OCI-LY3 (cell line): ENCODE measurements at regions not wholly inside any gene's neighbourhood (a gene's known extent, or its start where the extent isn't known, plus 50 kb on each side); places are given as distances from the start of the nearest gene placed in this dataset.

Experiments
- H2AFZ ChIP-seq: fragments of 200-600, 300-600 bp; shearing (Covaris generic); 2 replicates; pipeline ENCODE4 v1.6.0; 2014; ENCODE audit warnings: antibody characterized with exemption, low read depth, low read length
- H3K27ac ChIP-seq: fragments of 200-600, 300-600 bp; sonication (generic); 2 replicates; pipeline ENCODE4 v1.5.1; 2014; ENCODE audit warnings: mild to moderate bottlenecking, low read length, moderate library complexity, mixed read lengths
- H3K27me3 ChIP-seq: fragments of 200-600, 300-600 bp; sonication (generic); 2 replicates; pipeline ENCODE4 v1.6.1; 2014; ENCODE audit warnings: low read depth, low read length, mixed read lengths
- H3K36me3 ChIP-seq: fragments of 200-600, 300-600 bp; sonication (generic); replicated peaks from 2 replicates; pipeline ENCODE3; 2014; ENCODE audit warnings: low read depth, low read length, mixed read lengths
- H3K4me1 ChIP-seq: fragments of 300-600, 200-600 bp; sonication (generic); 2 replicates; pipeline ENCODE4 v1.6.1; 2014; ENCODE audit warnings: low read length, mixed read lengths
- H3K4me2 ChIP-seq: fragments of 200-600, 300-600 bp; sonication (generic); 2 replicates; pipeline ENCODE4 v1.6.1; 2014; ENCODE audit warnings: low read length, mixed read lengths
- H3K4me3 ChIP-seq: fragments of 300-600, 200-600 bp; sonication (generic); 2 replicates; pipeline ENCODE4 v1.5.1; 2014; ENCODE audit warnings: antibody characterized with exemption, mild to moderate bottlenecking, low read length, moderate library complexity
- H3K79me2 ChIP-seq: fragments of 300-600, 200-600 bp; shearing (Covaris generic); 2 replicates; pipeline ENCODE4 v1.6.1; 2014; ENCODE audit warnings: mild to moderate bottlenecking, low read length, mixed read lengths
- H3K9ac ChIP-seq: fragments of 300-600, 200-600 bp; shearing (Covaris generic); 2 replicates; pipeline ENCODE4 v1.6.0; 2014; ENCODE audit warnings: mild to moderate bottlenecking, low read length, moderate library complexity
- H3K9me3 ChIP-seq: fragments of 200-600, 300-600 bp; shearing (Covaris generic); 2 replicates; pipeline ENCODE4 v1.6.1; 2014; ENCODE audit warnings: low read length, mixed read lengths; ENCODE audit not compliant: insufficient read depth
- H4K20me1 ChIP-seq: fragments of 200-600, 300-600 bp; sonication (generic); 2 replicates; pipeline ENCODE4 v1.6.1; 2016; ENCODE audit warnings: low read length, mixed read lengths; ENCODE audit not compliant: insufficient read depth
- CTCF ChIP-seq: fragments of 200-600, 300-600 bp; sonication (generic); IDR thresholded peaks from 2 replicates; pipeline ENCODE4 v1.5.1; 2014; ENCODE audit warnings: antibody characterized with exemption, low read length, low read depth
- EZH2phosphoT487 ChIP-seq: fragments of 200-600 bp; shearing (Covaris generic); IDR thresholded peaks from 2 replicates; pipeline ENCODE4 v1.6.1; 2018; ENCODE audit warnings: antibody characterized with exemption, mixed run types, low read depth

GRCh38 chr14:71267691-71268090 lies 360.4 kb downstream of the PCNX1 start:
- Histone ChIP-seq H3K4me1 (peaks cover 17% of the 10 kb centered on the region), H3K9ac (no peak overlapping the region), H3K27me3 (no peaks in the 10 kb centered on the region), H3K36me3 (no peaks in the 10 kb centered on the region), H3K27ac (no peak overlapping the region), H3K4me2 (peak overlapping the region; percentile 59), H3K4me3 (peak overlapping the region; percentile 50), H2AFZ (peak overlapping the region; percentile 74), H3K79me2 (no peaks in the 10 kb centered on the region), H3K9me3 (no peaks in the 10 kb centered on the region), H4K20me1 (no peaks in the 10 kb centered on the region)
- TF ChIP-seq CTCF, result no peak
- TF ChIP-seq EZH2phosphoT487, result no peak

- Histone ChIP-seq H3K36me3 (no peaks in the 10 kb centered on the region), H3K9me3 (no peaks in the 10 kb centered on the region), H3K27me3 (no peaks in the 10 kb centered on the region), H3K4me3 (no peak overlapping the region), H4K20me1 (no peaks in the 10 kb centered on the region), H3K9ac (no peak overlapping the region), H2AFZ (no peak overlapping the region; the same call in 1 of the 2 replicates), H3K4me2 (no peak overlapping the region), H3K27ac (no peak overlapping the region), H3K79me2 (no peaks in the 10 kb centered on the region), H3K4me1 (peaks cover 17% of the 10 kb centered on the region)
- TF ChIP-seq CTCF (no peak), EZH2phosphoT487 (no peak)
These were observed 362.9 kb downstream of the PCNX1 start for GRCh38 chr14:71270111-71270510.

- Histone ChIP-seq H3K4me1 (peaks cover 17% of the 10 kb centered on the region), H3K79me2 (no peaks in the 10 kb centered on the region), H2AFZ (no peak overlapping the region), H3K4me2 (no peak overlapping the region), H3K27ac (no peak overlapping the region), H3K9ac (no peak overlapping the region), H3K36me3 (no peaks in the 10 kb centered on the region), H3K9me3 (no peaks in the 10 kb centered on the region), H3K27me3 (no peaks in the 10 kb centered on the region), H4K20me1 (no peaks in the 10 kb centered on the region), H3K4me3 (no peak overlapping the region)
- no peak for TF ChIP-seq EZH2phosphoT487
- no peak for TF ChIP-seq CTCF
These were observed 364.1 kb downstream of the PCNX1 start for GRCh38 chr14:71271166-71271945.

- no peak overlapping the region for H3K9ac ChIP-seq
- no peaks in the 10 kb centered on the region for H4K20me1 ChIP-seq
- H3K79me2 ChIP-seq, result no peaks in the 10 kb centered on the region
- TF ChIP-seq EZH2phosphoT487 (no peak), CTCF (no peak)
- H3K4me1 ChIP-seq, result peaks cover 8% of the 10 kb centered on the region; the same call in 1 of the 2 replicates
- no peaks in the 10 kb centered on the region for H3K9me3 ChIP-seq
- no peaks in the 10 kb centered on the region for H3K27me3 ChIP-seq
- H3K4me3 ChIP-seq, result no peak overlapping the region
- H2AFZ ChIP-seq, result no peak overlapping the region
- no peak overlapping the region for H3K27ac ChIP-seq
- H3K36me3 ChIP-seq, result no peaks in the 10 kb centered on the region
- H3K4me2 ChIP-seq, result no peak overlapping the region
These were observed 366.1 kb downstream of the PCNX1 start for GRCh38 chr14:71273366-71273765.
